ENCODE measurements at regions not wholly inside any gene's neighbourhood (a gene's known extent, or its start where the extent isn't known, plus 50 kb on each side); places are given as distances from the start of the nearest gene placed in this dataset.

DNA sequence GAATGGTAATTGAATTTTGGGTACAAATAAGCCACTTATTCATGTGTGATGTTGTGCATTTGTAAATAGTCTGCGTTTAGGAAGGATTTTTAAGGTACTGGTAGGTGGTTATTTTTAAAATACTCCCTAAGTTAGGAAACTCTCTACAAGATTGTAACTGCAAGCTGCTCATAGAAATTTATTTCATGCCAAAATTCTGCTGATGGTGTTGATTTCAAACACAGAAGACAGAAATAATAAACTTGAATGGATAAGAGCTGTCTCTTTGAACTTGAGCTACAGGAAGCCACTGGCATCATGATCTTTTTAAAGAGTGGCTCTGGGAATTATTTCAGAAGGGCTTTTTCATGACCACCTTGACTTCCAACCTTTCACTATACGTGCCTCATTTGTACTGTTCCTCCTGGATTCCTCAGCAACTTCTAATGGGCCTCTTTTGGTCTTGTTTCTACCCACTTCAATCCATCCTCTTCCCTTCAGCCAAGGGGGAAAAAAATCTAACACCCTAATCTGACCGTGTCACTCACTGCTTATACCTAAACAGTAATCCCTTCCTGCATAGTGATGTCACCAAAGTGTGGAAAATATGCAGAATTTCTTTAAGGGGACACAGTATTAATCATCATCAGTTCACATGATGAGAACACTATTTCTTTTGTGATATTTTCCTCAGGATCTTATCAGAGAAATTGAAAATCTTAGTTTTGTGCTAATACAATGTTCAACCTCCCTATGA, 113.6 kb downstream of the PFDN4 start:
- DNase-seq (ENCODE audit: low read depth): no peak
- H3K4me3 ChIP-seq (ENCODE audit: control insufficient read depth, low read depth, low read length): no peak overlapping the region
- TF ChIP-seq, protein P1, sequence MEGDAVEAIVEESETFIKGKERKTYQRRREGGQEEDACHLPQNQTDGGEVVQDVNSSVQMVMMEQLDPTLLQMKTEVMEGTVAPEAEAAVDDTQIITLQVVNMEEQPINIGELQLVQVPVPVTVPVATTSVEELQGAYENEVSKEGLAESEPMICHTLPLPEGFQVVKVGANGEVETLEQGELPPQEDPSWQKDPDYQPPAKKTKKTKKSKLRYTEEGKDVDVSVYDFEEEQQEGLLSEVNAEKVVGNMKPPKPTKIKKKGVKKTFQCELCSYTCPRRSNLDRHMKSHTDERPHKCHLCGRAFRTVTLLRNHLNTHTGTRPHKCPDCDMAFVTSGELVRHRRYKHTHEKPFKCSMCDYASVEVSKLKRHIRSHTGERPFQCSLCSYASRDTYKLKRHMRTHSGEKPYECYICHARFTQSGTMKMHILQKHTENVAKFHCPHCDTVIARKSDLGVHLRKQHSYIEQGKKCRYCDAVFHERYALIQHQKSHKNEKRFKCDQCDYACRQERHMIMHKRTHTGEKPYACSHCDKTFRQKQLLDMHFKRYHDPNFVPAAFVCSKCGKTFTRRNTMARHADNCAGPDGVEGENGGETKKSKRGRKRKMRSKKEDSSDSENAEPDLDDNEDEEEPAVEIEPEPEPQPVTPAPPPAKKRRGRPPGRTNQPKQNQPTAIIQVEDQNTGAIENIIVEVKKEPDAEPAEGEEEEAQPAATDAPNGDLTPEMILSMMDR (IDR thresholded peaks at IDR 0.05; ENCODE audit: control insufficient read depth, insufficient read depth, low read depth, low read length, missing control alignments): no peak

DNA sequence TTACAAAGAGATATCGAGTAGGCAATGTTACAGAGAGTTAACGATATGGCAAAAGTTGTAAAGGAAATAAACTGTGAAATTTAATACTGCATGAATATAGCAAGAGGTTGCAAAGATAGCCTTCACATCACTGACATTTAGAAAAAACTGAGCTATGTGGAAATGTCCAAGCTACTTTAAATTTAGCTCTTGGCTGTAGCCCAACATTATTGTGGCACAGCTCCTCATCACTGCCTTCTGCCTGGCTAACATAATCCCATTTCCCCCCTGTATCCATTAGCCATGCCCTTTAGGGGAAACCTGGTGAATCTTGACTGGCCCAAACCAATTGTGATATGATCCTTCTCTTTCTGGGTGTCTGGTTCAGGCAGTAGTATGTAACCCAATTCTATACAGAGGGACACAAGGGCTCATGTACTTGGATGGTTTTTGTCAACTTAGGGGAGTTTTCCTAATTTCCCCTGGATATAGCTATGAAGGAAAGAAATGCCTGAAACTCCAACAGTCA, 115.4 kb downstream of the PFDN4 start:
- H3K4me3 ChIP-seq (ENCODE audit: control insufficient read depth, low read depth, low read length): no peak overlapping the region
- TF ChIP-seq, protein P1 (IDR thresholded peaks at IDR 0.05; ENCODE audit: control insufficient read depth, insufficient read depth, low read depth, low read length, missing control alignments): no peak
- DNase-seq (ENCODE audit: low read depth): no peak

DNA sequence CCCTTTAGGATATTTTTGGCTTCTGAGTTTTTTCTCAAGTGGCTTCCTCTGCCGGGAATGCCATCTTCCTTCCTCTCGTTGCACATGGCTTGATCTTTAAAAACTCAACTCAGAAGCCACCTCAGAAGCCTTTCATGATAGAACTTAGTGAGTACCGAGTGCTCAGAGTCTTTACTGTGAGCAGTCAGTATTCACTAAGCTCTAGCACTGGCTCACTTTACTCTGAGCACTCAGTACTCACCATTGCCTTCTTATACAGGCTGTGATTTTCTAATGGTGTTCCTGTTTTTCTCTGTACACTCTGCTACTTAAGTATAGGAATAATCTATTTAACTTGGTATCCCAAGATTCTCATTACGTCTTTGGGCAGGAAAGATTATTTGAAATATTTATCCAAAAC, 116.2 kb downstream of the PFDN4 start:
- no peak overlapping the region for H3K4me3 ChIP-seq (ENCODE audit: control insufficient read depth, low read depth, low read length)
- TF ChIP-seq, protein P1 (IDR thresholded peaks at IDR 0.05; ENCODE audit: control insufficient read depth, insufficient read depth, low read depth, low read length, missing control alignments): no peak
- no peak for DNase-seq (ENCODE audit: low read depth)

DNA sequence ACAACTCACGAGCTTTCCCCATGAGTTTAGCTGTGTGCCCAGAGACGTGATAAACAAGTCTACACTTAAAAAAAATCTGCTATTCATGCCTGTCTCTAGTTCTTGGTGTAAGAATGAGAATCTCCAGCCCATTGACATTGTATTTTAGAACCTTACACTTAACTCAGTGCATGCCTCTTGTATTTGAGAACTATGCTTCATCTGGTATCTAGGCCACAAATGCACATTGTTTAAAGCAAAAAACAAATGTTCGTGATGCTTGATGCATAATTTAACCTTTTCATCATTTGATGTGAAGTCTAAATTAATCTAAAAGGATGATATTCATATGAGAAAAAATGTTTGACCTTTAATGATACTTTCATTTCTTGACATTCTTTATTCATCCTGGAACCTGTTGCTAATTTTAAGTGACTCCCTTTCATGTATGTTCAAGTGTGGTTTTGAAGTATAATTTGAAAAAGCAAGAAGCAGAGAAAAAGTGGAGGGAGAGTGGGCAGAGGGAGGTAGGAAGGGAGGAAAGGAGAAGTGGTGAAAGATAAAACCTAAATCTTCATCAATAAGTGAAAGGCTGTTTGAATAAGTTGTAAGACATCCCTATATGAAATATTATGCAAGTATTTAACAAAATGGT, 116.9 kb downstream of the PFDN4 start:
- no peak overlapping the region for H3K4me3 ChIP-seq (ENCODE audit: control insufficient read depth, low read depth, low read length)
- no peak for DNase-seq (ENCODE audit: low read depth)
- TF ChIP-seq, protein P1 (IDR thresholded peaks at IDR 0.05; ENCODE audit: control insufficient read depth, insufficient read depth, low read depth, low read length, missing control alignments): no peak

DNA sequence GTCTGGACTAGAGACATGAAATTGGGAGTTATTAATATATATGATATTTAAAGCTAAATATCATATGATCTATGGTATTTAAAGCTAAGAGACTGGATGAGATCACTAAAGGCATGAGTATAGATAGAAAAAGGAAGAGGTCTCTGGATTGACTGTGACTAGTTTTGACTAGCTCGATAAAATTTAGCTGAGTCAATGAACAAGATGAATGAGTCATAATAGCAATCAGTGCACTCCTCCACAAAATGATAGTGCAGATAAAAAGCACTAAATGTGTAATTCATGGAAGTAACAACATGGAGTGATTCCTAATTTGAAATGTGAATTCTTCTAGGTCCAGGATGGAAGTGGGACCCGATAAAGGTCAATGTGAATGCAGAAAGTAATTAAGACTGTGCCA, 127.4 kb downstream of the PFDN4 start:
- TF ChIP-seq, protein P1 (IDR thresholded peaks at IDR 0.05; ENCODE audit: control insufficient read depth, insufficient read depth, low read depth, low read length, missing control alignments): no peak
- H3K4me3 ChIP-seq (ENCODE audit: control insufficient read depth, low read depth, low read length): no peak overlapping the region
- DNase-seq (ENCODE audit: low read depth): no peak

DNA sequence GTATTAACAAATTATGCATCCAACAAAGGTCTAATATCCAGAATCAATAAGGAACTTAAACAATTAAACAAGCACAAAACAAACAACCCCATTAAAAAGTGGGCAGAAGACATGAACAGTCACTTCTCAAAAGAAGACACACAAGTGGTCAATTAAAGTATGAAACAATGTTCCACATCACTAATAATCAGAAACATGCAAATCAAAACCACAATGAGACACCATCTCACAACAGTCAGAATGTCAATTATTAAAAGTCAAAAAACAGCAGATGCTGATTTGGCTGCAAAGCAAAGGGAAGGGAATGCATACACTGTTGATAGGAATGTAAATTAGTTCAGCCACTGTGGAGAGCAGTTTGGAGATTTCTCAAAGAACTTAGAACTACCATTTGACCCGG, 129.3 kb downstream of the PFDN4 start:
- TF ChIP-seq, protein P1 (IDR thresholded peaks at IDR 0.05; ENCODE audit: control insufficient read depth, insufficient read depth, low read depth, low read length, missing control alignments): no peak
- no peak for DNase-seq (ENCODE audit: low read depth)

More for the DNA sequence above, 129.3 kb downstream of the PFDN4 start:
- H3K4me3 ChIP-seq (ENCODE audit: control insufficient read depth, low read depth, low read length): no peak overlapping the region

Data from AG09309 (cell line).